Glomerular endothelial cell (primary cell): ENCODE measurements at regions not wholly inside any gene's neighbourhood (a gene's known extent, or its start where the extent isn't known, plus 50 kb on each side); places are given as distances from the start of the nearest gene placed in this dataset.
"Not testable (repeated sequence)": the region's sequence is repeated elsewhere in the genome, so short reads cannot be mapped to it uniquely, and the experiment has no call there.

ENCODE experiments used
- DNase-seq: peaks from one replicate; pipeline ENCODE4 v3.0.0-alpha.2; 2011; ENCODE audit warnings: low read depth, low spot score; ENCODE audit errors: extremely low read depth

- DNase-seq: not testable (repeated sequence)
Measured at GRCh38 chr7:150045596-150045995, 171.8 kb downstream of the ATP6V0E2 start.

GRCh38 chr7:150046290-150047194 is 172.8 kb downstream of the ATP6V0E2 start:
- not testable (repeated sequence) for DNase-seq

- DNase-seq: not testable (repeated sequence)
Measured at GRCh38 chr7:150047329-150047728, 173.6 kb downstream of the ATP6V0E2 start.

- DNase-seq: not testable (repeated sequence)
Measured at GRCh38 chr7:150047772-150048171, 174.0 kb downstream of the ATP6V0E2 start.

GRCh38 chr7:150048244-150049011 is 174.7 kb downstream of the ATP6V0E2 start:
- not testable (repeated sequence) for DNase-seq

- DNase-seq: not testable (repeated sequence)
Measured at GRCh38 chr7:150049012-150049655, 175.4 kb downstream of the ATP6V0E2 start.

GRCh38 chr7:150053396-150053795 is 179.6 kb downstream of the ATP6V0E2 start:
- DNase-seq: not testable (repeated sequence)

GRCh38 chr7:150054242-150054641 is 180.5 kb downstream of the ATP6V0E2 start:
- DNase-seq: not testable (repeated sequence)

- not testable (repeated sequence) for DNase-seq
Measured at GRCh38 chr7:150060259-150061221, 186.8 kb downstream of the ATP6V0E2 start.

GRCh38 chr7:150063195-150063594 is 189.4 kb downstream of the ATP6V0E2 start:
- not testable (repeated sequence) for DNase-seq

- not testable (repeated sequence) for DNase-seq
Measured at GRCh38 chr7:150069555-150070313, 196.0 kb downstream of the ATP6V0E2 start.

GRCh38 chr7:150077543-150077942 is 203.8 kb downstream of the ATP6V0E2 start:
- not testable (repeated sequence) for DNase-seq

- DNase-seq: not testable (repeated sequence)
Measured at GRCh38 chr7:150081865-150082264, 208.1 kb downstream of the ATP6V0E2 start.

- not testable (repeated sequence) for DNase-seq
Measured at GRCh38 chr7:150084724-150085123, 211.0 kb downstream of the ATP6V0E2 start.

- not testable (repeated sequence) for DNase-seq
Measured at GRCh38 chr7:150087478-150087877, 213.7 kb downstream of the ATP6V0E2 start.

- DNase-seq: not testable (repeated sequence)
Measured at GRCh38 chr7:150089139-150089538, 215.4 kb downstream of the ATP6V0E2 start.

- DNase-seq: not testable (repeated sequence)
Measured at GRCh38 chr7:150090776-150091175, 217.0 kb downstream of the ATP6V0E2 start.

GRCh38 chr7:150093897-150094296 is 220.1 kb downstream of the ATP6V0E2 start:
- DNase-seq: not testable (repeated sequence)
